NAMALWA (cell line): ENCODE measurements at regions not wholly inside any gene's neighbourhood (a gene's known extent, or its start where the extent isn't known, plus 50 kb on each side); places are given as distances from the start of the nearest gene placed in this dataset.

Source experiments
- DNase-seq: peaks from one replicate; pipeline ENCODE4 v3.0.0-alpha.2; 2015; ENCODE audit warnings: low spot score

GRCh38 chr3:72257203-72257602 is 472.3 kb upstream of the PROK2 start:
- DNase-seq, result no peak

- no peak for DNase-seq
These were observed 471.8 kb upstream of the PROK2 start for GRCh38 chr3:72256716-72257115.

GRCh38 chr3:72255791-72256559 is 471.0 kb upstream of the PROK2 start:
- DNase-seq, result peak; percentile 24

GRCh38 chr3:72255191-72255590 is 470.2 kb upstream of the PROK2 start:
- no peak for DNase-seq

- DNase-seq, result no peak
These were observed 469.5 kb upstream of the PROK2 start for GRCh38 chr3:72254483-72254882.

- DNase-seq, result no peak
These were observed 465.8 kb upstream of the PROK2 start for GRCh38 chr3:72250725-72251124.

- DNase-seq, result no peak
These were observed 463.9 kb upstream of the PROK2 start for GRCh38 chr3:72248869-72249268.

- DNase-seq, result no peak
These were observed 463.4 kb upstream of the PROK2 start for GRCh38 chr3:72248389-72248761.

- DNase-seq, result no peak
These were observed 462.9 kb upstream of the PROK2 start for GRCh38 chr3:72247645-72248388.

GRCh38 chr3:72247126-72247525 is 462.2 kb upstream of the PROK2 start:
- no peak for DNase-seq

- DNase-seq, result no peak
These were observed 461.7 kb upstream of the PROK2 start for GRCh38 chr3:72246685-72247084.

GRCh38 chr3:72245183-72245811 is 460.3 kb upstream of the PROK2 start:
- DNase-seq, result no peak

- DNase-seq, result no peak
These were observed 459.4 kb upstream of the PROK2 start for GRCh38 chr3:72244396-72244795.

- DNase-seq, result no peak
These were observed 457.4 kb upstream of the PROK2 start for GRCh38 chr3:72242326-72242725.

GRCh38 chr3:72241525-72241924 is 456.6 kb upstream of the PROK2 start:
- no peak for DNase-seq

- no peak for DNase-seq
These were observed 455.6 kb upstream of the PROK2 start for GRCh38 chr3:72240531-72240930.

GRCh38 chr3:72238801-72239200 is 453.9 kb upstream of the PROK2 start:
- DNase-seq, result no peak

- no peak for DNase-seq
These were observed 453.2 kb upstream of the PROK2 start for GRCh38 chr3:72238010-72238691.

- no peak for DNase-seq
These were observed 452.7 kb upstream of the PROK2 start for GRCh38 chr3:72237679-72238009.

- no peak for DNase-seq
These were observed 449.4 kb upstream of the PROK2 start for GRCh38 chr3:72234391-72234790.

GRCh38 chr3:72233571-72233970 is 448.6 kb upstream of the PROK2 start:
- no peak for DNase-seq

GRCh38 chr3:72232777-72233176 is 447.8 kb upstream of the PROK2 start:
- peak; percentile 30 for DNase-seq

GRCh38 chr3:72232331-72232730 is 447.4 kb upstream of the PROK2 start:
- DNase-seq, result no peak
